ENCODE measurements at regions not wholly inside any gene's neighbourhood (a gene's known extent, or its start where the extent isn't known, plus 50 kb on each side); places are given as distances from the start of the nearest gene placed in this dataset.

DNA sequence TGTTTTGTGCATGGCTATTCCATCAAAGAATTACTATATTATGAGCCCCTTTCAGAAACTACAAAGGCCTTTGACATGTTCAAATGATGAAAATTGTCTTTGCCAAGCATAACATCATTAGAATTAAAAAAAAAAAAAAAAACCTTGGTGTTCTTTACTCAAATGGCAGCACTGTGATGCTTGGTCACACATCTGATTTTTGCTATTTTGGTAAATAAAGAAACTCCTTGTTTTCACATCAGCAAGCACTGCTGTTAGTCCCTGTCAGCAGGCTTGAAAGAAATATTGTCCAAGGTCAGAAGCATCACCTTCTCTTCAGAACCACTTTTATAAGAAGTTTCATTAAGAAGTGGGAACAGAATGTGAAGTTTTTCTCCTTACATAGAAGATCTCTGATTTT lies 537.3 kb downstream of the MFSD1 start:
- H3K4me3 ChIP-seq, result no peak overlapping the region
- TF ChIP-seq, protein P1, sequence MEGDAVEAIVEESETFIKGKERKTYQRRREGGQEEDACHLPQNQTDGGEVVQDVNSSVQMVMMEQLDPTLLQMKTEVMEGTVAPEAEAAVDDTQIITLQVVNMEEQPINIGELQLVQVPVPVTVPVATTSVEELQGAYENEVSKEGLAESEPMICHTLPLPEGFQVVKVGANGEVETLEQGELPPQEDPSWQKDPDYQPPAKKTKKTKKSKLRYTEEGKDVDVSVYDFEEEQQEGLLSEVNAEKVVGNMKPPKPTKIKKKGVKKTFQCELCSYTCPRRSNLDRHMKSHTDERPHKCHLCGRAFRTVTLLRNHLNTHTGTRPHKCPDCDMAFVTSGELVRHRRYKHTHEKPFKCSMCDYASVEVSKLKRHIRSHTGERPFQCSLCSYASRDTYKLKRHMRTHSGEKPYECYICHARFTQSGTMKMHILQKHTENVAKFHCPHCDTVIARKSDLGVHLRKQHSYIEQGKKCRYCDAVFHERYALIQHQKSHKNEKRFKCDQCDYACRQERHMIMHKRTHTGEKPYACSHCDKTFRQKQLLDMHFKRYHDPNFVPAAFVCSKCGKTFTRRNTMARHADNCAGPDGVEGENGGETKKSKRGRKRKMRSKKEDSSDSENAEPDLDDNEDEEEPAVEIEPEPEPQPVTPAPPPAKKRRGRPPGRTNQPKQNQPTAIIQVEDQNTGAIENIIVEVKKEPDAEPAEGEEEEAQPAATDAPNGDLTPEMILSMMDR (IDR thresholded peaks at IDR 0.05; ENCODE audit: borderline replicate concordance), result no peak

DNA sequence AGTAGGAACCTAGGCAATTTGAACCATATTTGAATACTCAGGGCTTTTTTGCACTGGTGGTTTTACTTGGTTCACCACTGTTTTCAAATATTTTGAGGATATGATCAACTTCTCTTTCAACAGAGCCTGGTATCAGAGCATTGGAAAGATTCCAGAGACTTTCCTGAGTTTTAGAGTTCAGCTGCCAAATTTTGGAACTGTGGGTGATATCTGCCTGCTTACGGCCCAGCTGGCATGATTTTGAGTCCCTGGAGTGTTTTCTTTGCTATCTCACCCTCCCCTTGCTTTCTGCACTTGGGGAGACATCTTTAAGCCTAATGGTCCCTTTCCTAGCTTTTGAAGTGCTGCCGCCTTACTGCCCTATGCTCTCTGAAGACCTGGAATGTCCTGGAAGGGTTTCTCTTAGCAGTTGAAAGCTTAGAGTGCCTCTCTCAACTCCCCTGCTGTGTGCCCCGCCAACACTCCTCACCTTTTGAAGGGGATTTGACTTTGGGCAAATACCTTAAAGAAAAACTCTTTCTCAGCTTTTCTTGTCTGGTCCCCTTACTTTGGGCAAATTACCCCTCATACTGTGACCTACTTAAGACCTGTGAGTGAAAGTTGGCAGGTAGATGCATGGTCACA lies 539.1 kb downstream of the MFSD1 start:
- TF ChIP-seq, protein P1 (IDR thresholded peaks at IDR 0.05; ENCODE audit: borderline replicate concordance), result no peak

More for the DNA sequence above, 537.3 kb downstream of the MFSD1 start:
- Histone ChIP-seq H3K4me1 (no peaks in the 10 kb centered on the region), H3K27me3 (ENCODE audit: low read depth) (no peaks in the 10 kb centered on the region), H3K9me3 (replicated peaks) (peaks cover 33% of the 10 kb centered on the region), H3K27ac (replicated peaks) (no peak overlapping the region), H3K36me3 (no peaks in the 10 kb centered on the region)
- intact Hi-C loops (cut with micrococcal nuclease), result no loop called here
- no peak for DNase-seq

DNA sequence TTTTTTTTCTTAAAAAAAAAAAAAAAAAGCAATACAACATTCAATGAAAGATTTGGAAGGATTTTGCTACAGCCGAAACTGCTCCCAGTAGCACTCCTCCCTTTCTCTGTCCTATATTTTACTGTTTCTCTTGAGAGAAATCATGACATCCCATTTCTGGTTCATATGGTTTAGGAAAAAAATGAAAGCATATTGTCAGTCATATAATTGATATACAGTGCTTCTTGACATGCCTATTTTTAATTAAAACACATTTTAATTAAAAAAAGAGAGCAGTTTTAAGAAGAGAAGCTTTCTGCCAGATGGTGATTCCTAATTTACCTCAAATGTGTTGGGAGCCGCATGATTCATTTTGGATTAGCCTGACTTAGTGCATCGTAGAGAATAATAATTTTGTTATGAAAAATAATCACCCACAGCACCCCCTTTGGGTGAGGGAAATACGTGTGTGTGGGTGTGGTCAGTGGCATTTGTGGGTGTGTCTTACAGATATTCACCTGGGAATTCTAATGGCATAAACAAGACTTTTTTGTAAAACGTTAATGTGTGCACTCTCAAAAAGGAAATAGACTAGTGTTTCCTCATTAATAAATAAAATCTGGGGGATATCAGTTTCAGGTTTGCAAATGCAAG lies 544.5 kb downstream of the MFSD1 start:
- Histone ChIP-seq H3K27ac (replicated peaks) (no peak overlapping the region), H3K27me3 (ENCODE audit: low read depth) (no peaks in the 10 kb centered on the region), H3K9me3 (replicated peaks) (peaks cover 1% of the 10 kb centered on the region), H3K36me3 (no peaks in the 10 kb centered on the region), H3K4me3 (no peak overlapping the region), H3K4me1 (no peaks in the 10 kb centered on the region)
- DNase-seq, result no peak
- TF ChIP-seq, protein P1 (IDR thresholded peaks at IDR 0.05; ENCODE audit: borderline replicate concordance), result no peak
- intact Hi-C loops (cut with micrococcal nuclease), result no loop called here

More for the DNA sequence above, 539.1 kb downstream of the MFSD1 start:
- H3K4me3 ChIP-seq, result no peak overlapping the region
- peaks cover 29% of the 10 kb centered on the region for H3K9me3 ChIP-seq (replicated peaks)
- DNase-seq, result no peak
- H3K27ac ChIP-seq (replicated peaks), result no peak overlapping the region
- intact Hi-C loops (cut with micrococcal nuclease), result no loop called here
- no peaks in the 10 kb centered on the region for H3K36me3 ChIP-seq
- H3K4me1 ChIP-seq, result no peaks in the 10 kb centered on the region
- no peaks in the 10 kb centered on the region for H3K27me3 ChIP-seq (ENCODE audit: low read depth)

DNA sequence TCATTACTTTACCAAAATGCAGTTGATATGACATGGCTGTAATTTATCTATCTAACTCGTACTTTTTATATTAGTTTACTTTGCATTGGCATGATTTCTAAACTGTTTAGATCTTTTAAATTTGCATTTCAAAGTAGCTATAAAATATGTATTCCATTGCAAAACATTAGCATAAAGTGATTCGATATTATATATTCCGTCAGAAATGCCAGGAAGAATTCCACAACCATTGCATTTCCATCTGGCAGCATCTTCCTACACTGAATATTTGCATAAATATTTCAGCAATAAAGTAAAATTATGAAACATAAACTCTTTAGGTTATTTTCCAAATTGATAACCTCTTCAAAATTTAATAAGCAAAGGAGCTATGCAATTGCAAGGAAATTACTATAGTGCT lies 546.6 kb downstream of the MFSD1 start:
- intact Hi-C loops (cut with micrococcal nuclease), result no loop called here
- H3K4me3 ChIP-seq, result no peak overlapping the region
- TF ChIP-seq, protein P1 (IDR thresholded peaks at IDR 0.05; ENCODE audit: borderline replicate concordance), result no peak

DNA sequence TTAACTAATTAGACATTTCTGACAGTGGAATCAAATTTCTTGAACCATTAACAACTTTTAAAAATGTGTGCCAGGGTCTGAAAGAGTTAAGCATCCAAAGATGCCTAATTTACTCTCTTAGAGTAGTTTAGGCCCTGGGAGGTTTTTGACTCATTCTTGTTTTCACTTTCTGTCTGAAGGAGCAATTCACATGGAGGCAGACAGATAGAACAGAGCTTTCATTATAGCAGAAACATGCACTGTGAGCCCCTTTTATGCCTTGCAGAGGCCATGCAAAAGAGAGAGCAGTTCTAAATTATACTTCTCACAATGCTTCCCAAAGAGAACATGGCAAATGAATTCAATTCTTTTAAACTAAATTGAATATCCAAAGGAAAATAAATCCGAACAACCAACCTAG lies 554.8 kb downstream of the MFSD1 start:
- no peak for DNase-seq
- H3K27ac ChIP-seq (replicated peaks), result no peak overlapping the region
- H3K4me1 ChIP-seq, result peaks cover 3% of the 10 kb centered on the region
- no peak overlapping the region for H3K4me3 ChIP-seq
- H3K9me3 ChIP-seq (replicated peaks), result no peaks in the 10 kb centered on the region
- TF ChIP-seq, protein P1 (IDR thresholded peaks at IDR 0.05; ENCODE audit: borderline replicate concordance), result no peak
- H3K27me3 ChIP-seq (ENCODE audit: low read depth), result no peaks in the 10 kb centered on the region
- intact Hi-C loops (cut with micrococcal nuclease), result no loop called here
- H3K36me3 ChIP-seq, result no peaks in the 10 kb centered on the region

More for the DNA sequence above, 546.6 kb downstream of the MFSD1 start:
- Histone ChIP-seq H3K27ac (replicated peaks) (no peak overlapping the region), H3K9me3 (replicated peaks) (no peaks in the 10 kb centered on the region), H3K4me1 (no peaks in the 10 kb centered on the region), H3K36me3 (no peaks in the 10 kb centered on the region), H3K27me3 (ENCODE audit: low read depth) (no peaks in the 10 kb centered on the region)
- no peak for DNase-seq
